Stimulated activated CD4-positive, alpha-beta T cell treated with anti-CD3 and anti-CD28 coated beads, TNF-alpha, amount 100 ng/mL, for 24 hours (primary cell): ENCODE measurements at regions not wholly inside any gene's neighbourhood (a gene's known extent, or its start where the extent isn't known, plus 50 kb on each side); places are given as distances from the start of the nearest gene placed in this dataset.
"Not testable (repeated sequence)": the region's sequence is repeated elsewhere in the genome, so short reads cannot be mapped to it uniquely, and the experiment has no call there.

ENCODE experiments used
- DNase-seq, 3 experiments: peaks; one replicate each; pipeline ENCODE4 v3.0.0-alpha.2; 2020; ENCODE audit warnings: low read depth in 3 of 3

- no peak for DNase-seq
Observed at GRCh38 chr17:33695431-33695830, 402.3 kb upstream of the ASIC2 start.

- DNase-seq: no peak
Observed at GRCh38 chr17:33696102-33696501, 403.0 kb upstream of the ASIC2 start.

- DNase-seq: no peak
Observed at GRCh38 chr17:33697557-33697956, 404.5 kb upstream of the ASIC2 start.

- DNase-seq: no peak
Observed at GRCh38 chr17:33701910-33702309, 408.8 kb upstream of the ASIC2 start.

GRCh38 chr17:33704856-33705255 lies 411.8 kb upstream of the ASIC2 start:
- DNase-seq: no peak

- no peak for DNase-seq
Observed at GRCh38 chr17:33709881-33710280, 416.8 kb upstream of the ASIC2 start.

- no peak for DNase-seq
Observed at GRCh38 chr17:33712120-33712519, 419.0 kb upstream of the ASIC2 start.

- DNase-seq: no peak
Observed at GRCh38 chr17:33716957-33717356, 423.9 kb upstream of the ASIC2 start.

- not testable (repeated sequence) for DNase-seq
Observed at GRCh38 chr17:33723736-33724135, 430.6 kb upstream of the ASIC2 start.

GRCh38 chr17:33725675-33726271 lies 432.7 kb upstream of the ASIC2 start:
- peak in 1 of 3 experiments; percentile 12 for DNase-seq

GRCh38 chr17:33730131-33730530 lies 437.0 kb upstream of the ASIC2 start:
- DNase-seq: no peak

GRCh38 chr17:33732116-33732515 lies 439.0 kb upstream of the ASIC2 start:
- DNase-seq: no peak

- no peak for DNase-seq
Observed at GRCh38 chr17:33739714-33740113, 446.6 kb upstream of the ASIC2 start.

GRCh38 chr17:33745047-33745760 lies 452.1 kb upstream of the ASIC2 start:
- no peak for DNase-seq

GRCh38 chr17:33749171-33749570 lies 456.1 kb upstream of the ASIC2 start:
- DNase-seq: no peak

GRCh38 chr17:33750943-33751701 lies 458.0 kb upstream of the ASIC2 start:
- DNase-seq: peak; percentile 33 to 54 (median 47)

GRCh38 chr17:33751702-33752065 lies 458.6 kb upstream of the ASIC2 start:
- no peak for DNase-seq

- DNase-seq: no peak
Observed at GRCh38 chr17:33753452-33753851, 460.4 kb upstream of the ASIC2 start.

GRCh38 chr17:33756021-33756420 lies 462.9 kb upstream of the ASIC2 start:
- DNase-seq: no peak

GRCh38 chr17:33765871-33766270 lies 472.8 kb upstream of the ASIC2 start:
- no peak for DNase-seq

GRCh38 chr17:33766721-33767120 lies 473.6 kb upstream of the ASIC2 start:
- no peak for DNase-seq

- no peak for DNase-seq
Observed at GRCh38 chr17:33769066-33769465, 476.0 kb upstream of the ASIC2 start.

GRCh38 chr17:33776304-33776703 lies 478.8 kb upstream of the CCL2 start:
- DNase-seq: no peak
